T-cell (primary cell): ENCODE measurements at regions not wholly inside any gene's neighbourhood (a gene's known extent, or its start where the extent isn't known, plus 50 kb on each side); places are given as distances from the start of the nearest gene placed in this dataset.

ENCODE experiments used
- ATAC-seq, 4 experiments: fragments of 200-7000 bp in 3 of 4; fragments of 150-1000 bp in 1 of 4; cut with Tn5 transposase; replicated peaks in 1 of 4; 1 replicate in 3 of 4; 2 replicates in 1 of 4; pipeline ENCODE4 v1.10.0; 2021; ENCODE audit warnings: moderate library complexity in 3 of 4, mild to moderate bottlenecking in 2 of 4, moderate number of reproducible peaks in 1 of 4
- CTCF ChIA-PET, 2 donors: fragments of 300-600 bp; sonication (Branson Sonifier 250); formaldehyde crosslinking; loops; one replicate each; lab custom pipeline; 2022; ENCODE audit warnings: antibody characterized with exemption in 2 of 2; lab: Charles Lee
- POLR2A ChIA-PET, 2 donors: fragments of 300-600 bp; sonication (Branson Sonifier 250); formaldehyde crosslinking; loops; one replicate each; lab custom pipeline; 2022; ENCODE audit warnings: antibody characterized with exemption in 2 of 2; lab: Charles Lee
- DNase-seq, 35 experiments: peaks; one replicate each; pipeline versions ENCODE4 v3.0.0 to v3.0.0-alpha.2; 2013 to 2023
- H3K27ac ChIP-seq: one replicate; pipeline ENCODE4 v1.5.1; 2013; ENCODE audit warnings: low read length
- H3K27me3 ChIP-seq, 2 experiments: replicated peaks in 1 of 2; 1 replicate in 1 of 2; 2 replicates in 1 of 2; pipeline versions ENCODE4 v1.6.1 to v1.7.0; 2013; ENCODE audit warnings: low read length in 1 of 2, mixed read lengths in 1 of 2; ENCODE audit not compliant: control insufficient read depth in 2 of 2, insufficient read depth in 2 of 2; ENCODE audit errors: extremely low read depth in 1 of 2
- H3K36me3 ChIP-seq, 2 donors: 1 replicate in 1 of 2; 2 replicates in 1 of 2; pipeline versions ENCODE4 v1.6.1 to v1.7.0; 2013; ENCODE audit warnings: low read length in 1 of 2; ENCODE audit not compliant: control insufficient read depth in 2 of 2, insufficient read depth in 1 of 2; ENCODE audit errors: extremely low read depth in 1 of 2
- H3K4me1 ChIP-seq, 2 experiments: 1 replicate in 1 of 2; 2 replicates in 1 of 2; pipeline versions ENCODE4 v1.6.1 to v1.7.0; 2013; ENCODE audit warnings: low read length in 2 of 2, mixed read lengths in 1 of 2; ENCODE audit not compliant: insufficient read depth in 2 of 2, control insufficient read depth in 1 of 2; ENCODE audit errors: extremely low read depth in 1 of 2
- H3K4me3 ChIP-seq, 2 donors: 1 replicate in 1 of 2; 2 replicates in 1 of 2; pipeline versions ENCODE4 v1.5.1 to v1.7.0; 2013; ENCODE audit warnings: mild to moderate bottlenecking in 2 of 2, low read length in 1 of 2, moderate library complexity in 1 of 2; ENCODE audit not compliant: control insufficient read depth in 1 of 2; ENCODE audit errors: extremely low read depth in 1 of 2
- H3K9me3 ChIP-seq: 2 replicates; pipeline ENCODE4 v1.7.0; 2013
- H3K27ac Mint-ChIP-seq, 2 donors: one replicate each; pipeline ENCODE4 v1.8.0; 2020 to 2021; ENCODE audit warnings: mild to moderate bottlenecking in 2 of 2, mixed read lengths in 2 of 2
- H3K27me3 Mint-ChIP-seq, 2 donors: one replicate each; pipeline ENCODE4 v1.8.0; 2021 to 2022; ENCODE audit warnings: mixed read lengths in 2 of 2
- H3K36me3 Mint-ChIP-seq: one replicate; pipeline ENCODE4 v1.8.0; 2021; ENCODE audit warnings: mixed read lengths
- H3K4me1 Mint-ChIP-seq, 3 donors: one replicate each; pipeline ENCODE4 v1.8.0; 2020 to 2022; ENCODE audit warnings: mixed read lengths in 3 of 3, mild to moderate bottlenecking in 1 of 3
- H3K4me3 Mint-ChIP-seq, 3 donors: one replicate each; pipeline ENCODE4 v1.8.0; 2020 to 2022; ENCODE audit warnings: mild to moderate bottlenecking in 3 of 3, mixed read lengths in 3 of 3, moderate library complexity in 3 of 3
- H3K9me3 Mint-ChIP-seq, 3 donors: one replicate each; pipeline ENCODE4 v1.8.0; 2020 to 2022; ENCODE audit warnings: mixed read lengths in 3 of 3
- WGBS: methylation state at CpG from one replicate; pipeline ENCODE4 v1.1.5; 2013; ENCODE audit warnings: missing lambda C conversion rate; ENCODE audit not compliant: insufficient coverage; 5-methylcytosine and 5-hydroxymethylcytosine counted together

- WGBS = no CpG with 5 or more reads among the region's 6 CpGs
- no peak for DNase-seq
- Mint-ChIP-seq H3K9me3 (peaks cover 4 to 11% (median 5%) of the 10 kb centered on the region in 3 donors), H3K36me3 (no peaks in the 10 kb centered on the region), H3K4me1 (no peaks in the 10 kb centered on the region), H3K4me3 (no peak overlapping the region), H3K27ac (no peak overlapping the region), H3K27me3 (no peaks in the 10 kb centered on the region)
- ChIA-PET CTCF (no interaction called here), POLR2A (no interaction called here)
- no peak overlapping the region for H3K4me3 ChIP-seq
- no peaks in the 10 kb centered on the region for H3K27me3 ChIP-seq
- H3K9me3 ChIP-seq = no peaks in the 10 kb centered on the region
- no peak overlapping the region for H3K27ac ChIP-seq
- no peaks in the 10 kb centered on the region for H3K4me1 ChIP-seq
- ATAC-seq = no peak
- no peaks in the 10 kb centered on the region for H3K36me3 ChIP-seq
Observed at GRCh38 chr3:26438981-26439884, 183.3 kb upstream of the LRRC3B start.

DNA sequence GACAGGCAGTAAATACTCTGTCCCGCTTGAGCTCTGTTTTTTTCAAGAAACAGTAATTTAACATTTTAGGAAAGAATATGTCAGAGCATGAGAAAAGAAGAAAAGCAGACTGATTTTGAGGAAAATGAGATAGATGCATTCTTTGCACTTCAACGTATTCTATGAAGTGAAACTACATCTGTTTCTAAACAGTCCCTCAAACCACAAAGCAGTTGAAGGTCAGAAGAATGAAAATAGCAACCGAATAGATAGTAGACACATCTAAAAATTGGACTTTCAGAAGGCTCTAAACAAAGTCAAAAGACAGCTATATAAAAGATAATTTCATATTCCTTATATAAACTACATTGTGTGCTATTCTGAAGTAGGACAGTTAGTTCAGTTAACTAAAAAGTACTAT lies 172.6 kb upstream of the LRRC3B start:
- Histone ChIP-seq H3K4me3 (no peak overlapping the region), H3K27ac (no peak overlapping the region), H3K4me1 (no peaks in the 10 kb centered on the region), H3K27me3 (no peaks in the 10 kb centered on the region), H3K36me3 (no peaks in the 10 kb centered on the region), H3K9me3 (no peaks in the 10 kb centered on the region)
- POLR2A ChIA-PET = no interaction called here
- Mint-ChIP-seq H3K27ac (no peak overlapping the region), H3K4me1 (no peaks in the 10 kb centered on the region), H3K36me3 (no peaks in the 10 kb centered on the region), H3K4me3 (no peak overlapping the region), H3K9me3 (peaks cover 3 to 5% (median 4%) of the 10 kb centered on the region in 3 donors), H3K27me3 (no peaks in the 10 kb centered on the region)
- CTCF ChIA-PET = interaction anchor here in 1 of 2 donors (0.6 kb wide), 1 partner anchor 39 kb away, joined by 3 read pairs; no protein-coding TSS in a partner anchor
- ATAC-seq (no peak), DNase-seq (no peak)
- no CpG with 5 or more reads among the region's 3 CpGs for WGBS

DNA sequence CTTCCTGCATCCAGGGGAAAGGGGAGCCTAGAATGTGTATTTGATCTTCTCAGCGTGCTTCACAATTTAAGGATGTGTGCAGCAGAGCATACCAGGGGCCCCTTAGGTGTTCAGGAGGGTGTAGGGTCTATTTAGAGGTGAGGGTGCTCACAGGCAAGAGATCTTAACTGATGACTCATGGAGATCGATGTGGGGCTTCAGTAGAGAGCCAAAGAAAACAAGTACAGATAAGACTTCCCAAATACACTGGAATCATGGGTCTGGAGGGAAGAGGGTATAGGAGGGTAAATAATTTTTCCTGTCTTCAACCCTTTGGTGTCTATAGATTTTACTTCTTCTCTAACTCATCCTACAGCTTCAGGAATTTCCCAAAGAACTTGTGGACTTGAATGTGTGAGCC lies 170.2 kb upstream of the LRRC3B start:
- peaks cover 3 to 4% (median 4%) of the 10 kb centered on the region in 3 donors for H3K9me3 Mint-ChIP-seq
- ATAC-seq (no peak), DNase-seq (no peak)
- no peaks in the 10 kb centered on the region for H3K27me3 Mint-ChIP-seq
- no peaks in the 10 kb centered on the region for H3K36me3 ChIP-seq
- no peak overlapping the region for H3K27ac ChIP-seq
- no peaks in the 10 kb centered on the region for H3K27me3 ChIP-seq
- CTCF ChIA-PET = no interaction called here
- no peaks in the 10 kb centered on the region for H3K9me3 ChIP-seq
- WGBS = 33% methylated on average over 1 of the region's 2 CpGs
- POLR2A ChIA-PET = no interaction called here
- no peaks in the 10 kb centered on the region for H3K4me1 Mint-ChIP-seq
- H3K4me3 ChIP-seq = no peak overlapping the region
- H3K27ac Mint-ChIP-seq = no peak overlapping the region
- no peaks in the 10 kb centered on the region for H3K36me3 Mint-ChIP-seq
- H3K4me3 Mint-ChIP-seq = no peak overlapping the region
- H3K4me1 ChIP-seq = no peaks in the 10 kb centered on the region

- no peaks in the 10 kb centered on the region for H3K36me3 ChIP-seq
- CTCF ChIA-PET = no interaction called here
- H3K27me3 ChIP-seq = no peaks in the 10 kb centered on the region
- H3K4me3 Mint-ChIP-seq = no peak overlapping the region
- 24% methylated on average over 3 of the region's 3 CpGs for WGBS
- H3K4me1 ChIP-seq = no peaks in the 10 kb centered on the region
- DNase-seq (no peak), ATAC-seq (no peak)
- no peaks in the 10 kb centered on the region for H3K36me3 Mint-ChIP-seq
- no peak overlapping the region for H3K27ac ChIP-seq
- no peaks in the 10 kb centered on the region for H3K27me3 Mint-ChIP-seq
- no peak overlapping the region for H3K27ac Mint-ChIP-seq
- H3K4me1 Mint-ChIP-seq = no peaks in the 10 kb centered on the region
- no peak overlapping the region for H3K4me3 ChIP-seq
- POLR2A ChIA-PET = no interaction called here
- H3K9me3 ChIP-seq = peaks cover 2% of the 10 kb centered on the region
- peaks cover 5 to 10% (median 10%) of the 10 kb centered on the region in 3 donors for H3K9me3 Mint-ChIP-seq
Observed at GRCh38 chr3:26460985-26461384, 161.6 kb upstream of the LRRC3B start.

- no peak overlapping the region for H3K4me3 Mint-ChIP-seq
- no peak for ATAC-seq
- no peak for DNase-seq
- no peak overlapping the region for H3K4me3 ChIP-seq
- H3K4me1 Mint-ChIP-seq = no peaks in the 10 kb centered on the region
- POLR2A ChIA-PET = no interaction called here
- H3K27ac Mint-ChIP-seq = no peak overlapping the region
- no peaks in the 10 kb centered on the region for H3K4me1 ChIP-seq
- H3K9me3 Mint-ChIP-seq = peaks cover 9 to 21% (median 19%) of the 10 kb centered on the region in 3 donors
- H3K27me3 Mint-ChIP-seq = no peaks in the 10 kb centered on the region
- no peaks in the 10 kb centered on the region for H3K27me3 ChIP-seq
- no peak overlapping the region for H3K27ac ChIP-seq
- no peaks in the 10 kb centered on the region for H3K9me3 ChIP-seq
- H3K36me3 ChIP-seq = no peaks in the 10 kb centered on the region
- whole genome bisulfite sequencing = no CpG with 5 or more reads among the region's 6 CpGs
- CTCF ChIA-PET = no interaction called here
- no peaks in the 10 kb centered on the region for H3K36me3 Mint-ChIP-seq
Observed at GRCh38 chr3:26472345-26472744, 150.2 kb upstream of the LRRC3B start.

GRCh38 chr3:26474706-26475105 lies 147.9 kb upstream of the LRRC3B start:
- Histone ChIP-seq H3K27ac (no peak overlapping the region), H3K9me3 (no peaks in the 10 kb centered on the region), H3K27me3 (no peaks in the 10 kb centered on the region), H3K4me1 (no peaks in the 10 kb centered on the region), H3K36me3 (no peaks in the 10 kb centered on the region), H3K4me3 (no peak overlapping the region)
- Mint-ChIP-seq H3K27me3 (no peaks in the 10 kb centered on the region), H3K36me3 (no peaks in the 10 kb centered on the region), H3K4me1 (no peaks in the 10 kb centered on the region), H3K27ac (no peak overlapping the region), H3K9me3 (peaks cover 2 to 10% (median 7%) of the 10 kb centered on the region in 3 donors), H3K4me3 (no peak overlapping the region)
- POLR2A ChIA-PET = no interaction called here
- DNase-seq (no peak), ATAC-seq (no peak)
- 67% methylated on average over 1 of the region's 3 CpGs for WGBS
- CTCF ChIA-PET = no interaction called here
